Natural killer cell treated with Interleukin-12 subunit alpha and Interleukin-12 subunit beta and Interleukin-15 and Interleukin-18, amount 100 ng/mL, for 72 hours (primary cell): ENCODE measurements at regions not wholly inside any gene's neighbourhood (a gene's known extent, or its start where the extent isn't known, plus 50 kb on each side); places are given as distances from the start of the nearest gene placed in this dataset.

Experiments used
- ATAC-seq, 2 donors: fragments of 150-1000 bp; cut with Tn5 transposase in 1 of 2; sonication (Bioruptor Pico), chemical (Tn5 transposase) in 1 of 2; 2 replicates each; pipeline ENCODE4 v1.10.0; 2021
- DNase-seq: peaks from one replicate; pipeline ENCODE4 v3.0.0; 2022; ENCODE audit warnings: low spot score
- H3K27ac Mint-ChIP-seq, 2 donors: 1 replicate in 1 of 2; 2 replicates in 1 of 2; pipeline ENCODE4 v1.8.0; 2022; ENCODE audit warnings: mixed read lengths in 2 of 2, mild to moderate bottlenecking in 1 of 2, moderate library complexity in 1 of 2
- H3K27me3 Mint-ChIP-seq, 2 donors: 1 replicate in 1 of 2; 2 replicates in 1 of 2; pipeline ENCODE4 v1.8.0; 2022; ENCODE audit warnings: mixed read lengths in 2 of 2
- H3K36me3 Mint-ChIP-seq: one replicate; pipeline ENCODE4 v1.8.0; 2022; ENCODE audit warnings: mixed read lengths
- H3K4me1 Mint-ChIP-seq, 2 donors: 1 replicate in 1 of 2; 2 replicates in 1 of 2; pipeline ENCODE4 v1.8.0; 2022; ENCODE audit warnings: low read depth in 2 of 2, mixed read lengths in 2 of 2, mild to moderate bottlenecking in 1 of 2
- H3K4me3 Mint-ChIP-seq: one replicate; pipeline ENCODE4 v1.8.0; 2022; ENCODE audit warnings: mixed read lengths
- H3K9me3 Mint-ChIP-seq: 2 replicates; pipeline ENCODE4 v1.8.0; 2022; ENCODE audit warnings: mixed read lengths

DNA sequence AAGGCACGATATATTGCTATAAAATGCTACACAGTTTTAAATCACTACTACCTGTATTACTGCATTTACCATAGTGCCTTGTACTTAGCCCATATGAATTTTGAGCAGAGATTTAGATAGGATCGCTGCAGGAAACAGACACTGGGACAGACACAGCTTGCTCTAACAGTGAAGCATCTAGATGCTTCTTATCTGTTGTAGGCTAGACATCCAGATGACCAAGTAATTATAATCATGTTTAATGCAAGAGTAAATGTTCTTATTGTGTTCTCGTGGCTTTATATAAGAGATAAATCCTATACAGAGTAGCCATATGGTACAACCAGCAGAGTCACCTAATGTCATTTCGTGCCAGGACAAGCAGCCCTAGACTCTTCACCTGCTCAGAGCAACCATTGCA lies 92.8 kb downstream of the ASCL1 start:
- Mint-ChIP-seq H3K36me3 (no peaks in the 10 kb centered on the region), H3K4me1 (no peaks in the 10 kb centered on the region), H3K27me3 (peaks cover 0 to 7% of the 10 kb centered on the region in 2 donors), H3K9me3 (peaks cover 13% of the 10 kb centered on the region), H3K4me3 (no peak overlapping the region), H3K27ac (no peak overlapping the region)
- ATAC-seq (no peak), DNase-seq (no peak)

DNA sequence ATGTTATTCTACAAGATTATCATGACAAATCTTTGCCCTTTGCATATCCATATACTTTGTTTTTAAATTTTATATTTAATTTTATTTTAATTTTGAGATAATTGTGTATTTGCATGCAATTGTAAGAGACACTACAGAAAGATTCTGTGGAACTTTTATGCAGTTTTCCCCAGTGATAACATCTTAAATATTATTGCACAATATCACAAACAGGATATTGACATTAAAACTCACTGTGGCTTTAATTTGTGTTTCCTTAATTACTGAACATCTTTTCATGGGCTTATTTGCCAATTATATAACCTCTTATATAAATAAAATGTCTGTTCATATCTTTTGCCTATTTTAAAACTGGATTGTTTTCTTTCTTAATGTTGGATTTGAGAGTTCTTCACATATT lies 95.6 kb downstream of the ASCL1 start:
- H3K36me3 Mint-ChIP-seq = no peaks in the 10 kb centered on the region
- H3K4me3 Mint-ChIP-seq = no peak overlapping the region

DNA sequence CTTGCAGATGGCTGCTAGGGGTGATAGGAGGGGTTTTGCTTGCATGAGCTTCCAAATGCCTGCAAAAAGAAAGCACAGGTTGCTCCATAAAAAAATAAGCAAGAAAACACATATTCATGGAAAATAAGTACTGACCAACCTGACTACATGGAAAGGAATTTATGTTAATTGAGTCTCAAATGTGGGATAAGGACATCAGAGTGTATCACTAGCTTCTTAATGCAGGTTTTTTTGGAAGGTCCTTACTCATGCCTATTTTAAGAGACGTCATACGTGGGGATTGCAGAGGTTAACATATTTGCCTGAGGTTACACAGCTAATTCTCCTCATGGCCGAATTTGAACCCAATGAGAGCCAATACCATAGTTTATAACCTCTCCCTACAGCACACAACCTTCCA lies 116.2 kb downstream of the ASCL1 start:
- Mint-ChIP-seq H3K27ac (no peak overlapping the region), H3K4me1 (no peaks in the 10 kb centered on the region), H3K36me3 (no peaks in the 10 kb centered on the region), H3K4me3 (no peak overlapping the region), H3K27me3 (no peaks in the 10 kb centered on the region), H3K9me3 (peaks cover 18% of the 10 kb centered on the region)
- ATAC-seq (no peak), DNase-seq (no peak)

More for the DNA sequence above, 95.6 kb downstream of the ASCL1 start:
- H3K27me3 Mint-ChIP-seq = peaks cover 0 to 5% of the 10 kb centered on the region in 2 donors
- no peak for DNase-seq
- peaks cover 18% of the 10 kb centered on the region for H3K9me3 Mint-ChIP-seq
- H3K4me1 Mint-ChIP-seq = no peaks in the 10 kb centered on the region
- no peak overlapping the region for H3K27ac Mint-ChIP-seq
- no peak for ATAC-seq

DNA sequence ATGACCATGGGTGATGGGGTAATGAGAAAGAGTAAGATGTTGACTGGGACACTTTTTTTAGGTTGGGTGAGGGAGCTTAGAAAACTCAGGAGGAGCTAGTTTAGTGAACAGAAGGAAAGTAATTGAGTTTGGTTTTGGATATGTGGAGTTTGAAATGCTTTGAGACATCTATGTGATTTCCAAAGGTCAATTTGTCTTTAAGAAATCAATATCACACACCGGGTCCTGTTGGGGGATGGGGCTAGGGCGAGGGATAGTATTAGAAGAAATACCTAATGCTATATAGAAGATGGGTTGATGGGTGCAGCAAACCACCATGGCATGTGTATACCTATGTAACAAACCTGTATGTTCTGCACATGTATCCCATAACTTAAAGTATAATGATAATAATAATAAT lies 118.4 kb downstream of the ASCL1 start:
- no peak for ATAC-seq
- Mint-ChIP-seq H3K9me3 (peaks cover 12% of the 10 kb centered on the region), H3K4me3 (no peak overlapping the region), H3K27me3 (no peaks in the 10 kb centered on the region), H3K4me1 (no peaks in the 10 kb centered on the region), H3K36me3 (no peaks in the 10 kb centered on the region), H3K27ac (no peak overlapping the region)
- DNase-seq = no peak

DNA sequence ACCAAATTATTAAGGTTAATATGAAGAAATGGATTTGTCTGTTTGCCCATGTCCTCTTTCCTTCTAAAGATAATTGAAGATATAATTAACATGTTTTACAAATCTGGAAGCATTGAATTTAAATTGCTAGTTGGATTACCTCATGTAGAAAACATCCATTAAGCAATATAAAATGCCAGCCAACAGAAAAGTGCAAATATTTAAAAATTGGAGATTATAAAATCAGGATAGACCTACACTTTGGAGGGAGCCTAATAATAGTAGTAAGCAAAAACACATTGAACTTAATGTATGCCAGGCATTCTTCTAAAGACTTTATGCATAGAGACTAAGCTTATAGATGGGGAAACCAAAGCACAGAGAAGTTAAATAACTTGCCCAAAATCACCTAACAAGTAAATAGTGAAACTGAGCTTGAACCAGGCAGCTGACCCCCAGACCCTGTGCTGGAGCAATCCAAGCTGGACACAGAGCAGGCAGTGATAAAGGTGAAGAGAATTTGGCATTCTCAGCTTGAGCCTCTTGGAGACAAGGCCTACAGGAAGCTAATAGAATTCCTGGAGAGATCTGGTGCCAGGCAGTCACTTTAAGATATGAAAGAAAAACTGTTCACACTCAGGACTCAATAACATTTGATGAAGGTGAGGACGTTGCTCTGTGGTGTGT lies 119.8 kb downstream of the ASCL1 start:
- Mint-ChIP-seq H3K27ac (no peak overlapping the region), H3K27me3 (no peaks in the 10 kb centered on the region), H3K36me3 (no peaks in the 10 kb centered on the region), H3K9me3 (peaks cover 11% of the 10 kb centered on the region), H3K4me3 (no peak overlapping the region), H3K4me1 (no peaks in the 10 kb centered on the region)
- DNase-seq (no peak), ATAC-seq (no peak)

DNA sequence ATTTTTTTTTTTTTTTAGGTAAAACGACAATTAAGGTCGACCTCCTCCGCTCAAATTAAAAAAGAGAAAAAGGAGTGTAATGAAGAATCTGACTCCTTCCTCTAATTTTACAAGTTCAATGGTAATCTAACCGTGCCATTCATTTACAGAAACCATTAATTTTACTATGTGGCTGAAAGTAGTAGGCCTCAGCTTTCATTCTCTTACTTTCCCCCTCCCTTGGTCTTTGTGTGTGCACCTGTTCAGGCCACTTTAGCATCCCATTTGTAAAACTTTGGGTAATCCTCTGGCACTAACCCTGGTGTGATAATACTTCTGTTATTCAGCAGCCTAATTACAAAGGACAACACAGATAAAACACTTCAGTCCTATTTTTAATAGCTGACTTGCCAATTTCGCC lies 128.1 kb downstream of the ASCL1 start:
- Mint-ChIP-seq H3K4me1 (no peaks in the 10 kb centered on the region), H3K27me3 (no peaks in the 10 kb centered on the region), H3K36me3 (no peaks in the 10 kb centered on the region), H3K9me3 (peaks cover 10% of the 10 kb centered on the region), H3K27ac (no peak overlapping the region), H3K4me3 (no peak overlapping the region)
- no peak for ATAC-seq
- no peak for DNase-seq

DNA sequence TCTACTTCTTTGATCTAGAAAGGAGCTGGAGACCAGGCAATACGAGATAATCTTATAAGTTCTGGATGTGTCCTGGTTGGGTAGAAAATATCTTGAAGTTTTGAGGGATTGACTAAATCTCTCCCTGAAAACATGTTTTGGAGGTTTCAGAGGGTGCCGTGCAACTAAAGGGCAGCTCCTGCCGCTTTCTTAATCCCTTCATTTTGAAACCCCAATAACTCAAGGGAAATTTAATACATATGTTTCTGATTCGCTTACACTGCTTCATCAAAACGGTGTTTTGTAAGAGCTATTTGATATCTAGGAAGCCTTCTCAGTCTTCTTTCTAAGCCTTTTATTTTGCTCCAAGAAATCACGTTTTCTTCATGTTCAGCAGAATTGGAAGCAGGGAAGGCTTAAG lies 129.0 kb downstream of the ASCL1 start:
- DNase-seq = no peak
- Mint-ChIP-seq H3K27me3 (no peaks in the 10 kb centered on the region), H3K4me3 (no peak overlapping the region), H3K9me3 (peaks cover 6% of the 10 kb centered on the region), H3K27ac (no peak overlapping the region), H3K4me1 (no peaks in the 10 kb centered on the region), H3K36me3 (no peaks in the 10 kb centered on the region)
- ATAC-seq = no peak

DNA sequence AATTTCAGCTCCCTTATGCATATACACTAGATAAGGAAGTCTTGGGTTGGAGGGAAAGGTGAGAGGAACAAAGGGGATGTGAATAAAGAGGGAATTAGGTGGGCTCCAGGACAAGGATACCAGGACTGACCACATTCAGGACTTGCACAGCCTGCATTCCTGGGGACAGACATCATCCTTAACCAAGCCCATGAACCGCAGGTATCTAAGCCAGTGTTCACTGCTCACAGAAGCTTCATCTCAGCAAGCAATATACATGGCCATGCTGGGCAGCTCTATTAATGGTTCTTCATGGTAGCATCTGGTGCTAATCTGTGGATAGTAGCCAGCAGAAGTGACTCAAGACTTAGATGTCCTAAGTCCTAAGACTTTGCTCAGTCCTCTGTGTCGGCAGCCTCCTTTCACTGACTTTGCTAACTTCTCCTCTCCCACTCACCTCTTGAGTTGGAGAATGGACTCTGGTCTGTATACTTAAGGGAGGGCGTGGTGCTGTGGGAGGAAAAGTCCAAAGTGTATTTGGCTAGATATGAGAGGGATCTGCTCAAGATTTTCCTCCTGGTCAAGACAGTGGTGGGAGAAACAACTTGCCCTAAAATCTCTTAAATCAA lies 136.1 kb downstream of the ASCL1 start:
- ATAC-seq (no peak), DNase-seq (no peak)
- Mint-ChIP-seq H3K4me1 (no peaks in the 10 kb centered on the region), H3K36me3 (no peaks in the 10 kb centered on the region), H3K27me3 (no peaks in the 10 kb centered on the region), H3K4me3 (no peak overlapping the region), H3K9me3 (peaks cover 10% of the 10 kb centered on the region), H3K27ac (no peak overlapping the region)

DNA sequence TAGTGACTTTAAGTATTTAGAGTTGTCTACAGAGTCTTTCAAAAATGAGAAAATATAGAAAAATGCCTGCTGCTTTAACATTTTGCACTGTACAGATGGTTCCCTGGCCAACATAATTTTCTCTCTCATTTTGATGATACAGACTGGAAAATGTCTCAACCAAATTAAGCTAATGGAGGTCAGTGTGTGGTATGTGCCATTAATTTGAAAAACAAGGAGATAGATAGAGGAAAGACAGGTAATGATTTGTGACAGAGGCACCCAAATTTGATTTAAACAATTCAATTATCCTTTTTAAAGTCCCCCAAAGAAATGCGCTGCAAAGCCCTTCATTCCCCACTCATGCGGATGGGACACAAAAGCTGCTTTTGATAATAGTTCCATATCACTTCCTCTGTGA lies 140.0 kb downstream of the ASCL1 start:
- H3K36me3 Mint-ChIP-seq = no peaks in the 10 kb centered on the region
- peaks cover 17% of the 10 kb centered on the region for H3K9me3 Mint-ChIP-seq
- DNase-seq (no peak), ATAC-seq (no peak)
- H3K27ac Mint-ChIP-seq = no peak overlapping the region
- no peaks in the 10 kb centered on the region for H3K4me1 Mint-ChIP-seq
- no peak overlapping the region for H3K4me3 Mint-ChIP-seq
- H3K27me3 Mint-ChIP-seq = no peaks in the 10 kb centered on the region

DNA sequence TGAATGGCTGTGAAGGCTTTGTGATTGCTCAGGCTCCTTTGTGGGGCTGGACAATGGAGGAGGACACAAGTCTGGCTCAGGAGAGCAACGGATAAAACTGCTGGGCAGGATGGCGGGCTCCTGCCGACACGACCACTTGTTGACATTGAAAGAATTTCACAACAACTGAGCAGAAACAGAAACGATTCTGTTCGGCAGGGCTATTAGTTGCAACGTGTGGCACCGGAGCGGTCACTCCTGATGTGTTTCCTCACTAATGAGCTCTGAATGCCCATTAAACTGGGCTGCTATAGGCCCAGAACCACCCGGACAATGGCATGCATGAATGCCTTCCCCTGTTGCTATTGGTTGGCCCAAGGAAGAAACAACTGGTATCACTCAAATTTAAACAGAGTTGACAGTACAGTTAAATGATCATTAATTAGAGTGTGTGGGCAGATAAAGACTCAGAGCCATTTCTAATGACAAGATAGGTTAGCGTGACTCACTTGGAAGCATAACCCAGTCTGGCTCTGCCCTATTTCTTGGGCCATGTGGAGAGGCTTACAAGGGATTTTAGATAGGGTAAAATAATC lies 142.9 kb downstream of the ASCL1 start:
- ATAC-seq = no peak
- Mint-ChIP-seq H3K27ac (no peak overlapping the region), H3K9me3 (peaks cover 11% of the 10 kb centered on the region), H3K4me1 (no peaks in the 10 kb centered on the region), H3K27me3 (no peaks in the 10 kb centered on the region), H3K4me3 (no peak overlapping the region), H3K36me3 (no peaks in the 10 kb centered on the region)
- no peak for DNase-seq

DNA sequence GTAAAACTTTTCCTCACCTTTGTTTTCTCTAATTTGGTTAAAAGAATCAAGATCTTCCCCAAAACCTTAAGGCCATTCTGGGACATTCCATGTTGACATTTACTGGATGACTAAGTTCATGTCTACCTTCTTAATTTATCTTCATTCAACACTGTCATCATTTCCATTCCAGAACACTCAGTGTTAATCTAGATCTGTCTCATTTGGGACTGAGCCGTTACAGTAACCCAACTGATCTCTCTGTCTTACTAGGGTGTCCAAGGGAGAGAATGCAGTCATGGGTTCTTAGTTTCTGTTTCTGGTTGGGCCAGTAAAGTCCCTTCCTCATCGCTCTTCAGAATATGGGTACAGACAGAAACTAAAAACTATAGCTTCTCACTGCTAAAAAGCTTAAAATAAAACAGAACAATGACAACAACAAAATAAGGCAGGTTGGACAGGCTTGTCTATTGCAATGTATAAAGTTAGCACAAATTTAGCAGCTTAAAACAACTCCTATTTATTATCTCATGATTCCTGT lies 144.8 kb downstream of the ASCL1 start:
- Mint-ChIP-seq H3K9me3 (peaks cover 7% of the 10 kb centered on the region), H3K27me3 (no peaks in the 10 kb centered on the region), H3K36me3 (no peaks in the 10 kb centered on the region), H3K4me1 (no peaks in the 10 kb centered on the region), H3K4me3 (no peak overlapping the region), H3K27ac (no peak overlapping the region)
- ATAC-seq (peak in 1 of 2 donors; percentile 54), DNase-seq (no peak)

DNA sequence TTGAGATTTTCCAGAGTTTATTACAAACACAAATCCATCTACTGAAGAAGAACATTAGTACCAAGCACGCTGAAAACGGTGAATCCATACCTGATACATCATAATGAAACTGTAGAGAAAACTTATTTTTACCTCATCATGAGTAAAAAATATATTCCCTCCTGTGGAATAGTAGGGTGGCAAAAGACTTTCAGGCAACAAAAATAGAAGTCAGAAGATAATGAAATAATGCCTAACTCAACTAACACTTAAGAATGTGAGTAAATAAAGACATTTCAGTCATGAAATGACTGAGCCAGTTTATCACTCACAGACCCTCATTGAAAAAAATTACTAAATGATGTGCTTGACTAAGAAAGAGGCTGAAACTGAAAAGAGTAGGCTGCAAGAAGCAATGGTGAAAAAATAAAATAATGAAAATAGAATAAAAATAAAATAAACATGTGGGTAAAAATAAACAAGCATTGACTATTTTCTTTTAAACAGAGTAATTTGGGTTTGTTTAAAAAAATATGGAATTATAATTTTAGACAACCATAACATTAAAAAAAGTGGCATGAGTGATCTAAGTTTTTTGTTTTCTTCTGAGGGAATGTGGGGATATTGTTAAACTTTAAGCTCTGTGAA lies 148.6 kb downstream of the ASCL1 start:
- Mint-ChIP-seq H3K27ac (no peak overlapping the region), H3K9me3 (peaks cover 6% of the 10 kb centered on the region), H3K27me3 (no peaks in the 10 kb centered on the region), H3K4me3 (no peak overlapping the region), H3K4me1 (no peaks in the 10 kb centered on the region), H3K36me3 (no peaks in the 10 kb centered on the region)
- DNase-seq (no peak), ATAC-seq (no peak)

DNA sequence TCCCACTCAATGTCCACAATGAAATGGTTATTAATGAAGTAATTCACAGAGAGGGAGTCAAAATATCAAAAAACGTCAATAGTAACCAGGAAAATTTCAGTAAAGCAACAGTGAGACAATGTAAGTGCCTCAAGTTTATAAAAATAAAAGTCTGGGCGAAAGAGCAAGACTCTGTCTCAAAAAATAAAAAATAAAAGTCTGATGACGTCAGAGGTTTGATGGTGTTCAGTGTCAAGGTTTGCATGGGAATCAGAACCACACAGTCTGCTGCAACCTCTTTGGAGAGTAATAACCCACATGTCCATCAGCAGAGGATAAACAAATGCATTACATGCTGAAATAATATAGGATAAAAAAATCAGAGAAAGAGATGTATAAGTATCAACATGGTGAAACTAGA lies 152.4 kb downstream of the ASCL1 start:
- no peaks in the 10 kb centered on the region for H3K36me3 Mint-ChIP-seq
- H3K4me1 Mint-ChIP-seq = no peaks in the 10 kb centered on the region
- H3K4me3 Mint-ChIP-seq = no peak overlapping the region
- DNase-seq (no peak), ATAC-seq (no peak)
- H3K27me3 Mint-ChIP-seq = no peaks in the 10 kb centered on the region
- peaks cover 3% of the 10 kb centered on the region for H3K9me3 Mint-ChIP-seq
- no peak overlapping the region for H3K27ac Mint-ChIP-seq
